ENCODE measurements at regions not wholly inside any gene's neighbourhood (a gene's known extent, or its start where the extent isn't known, plus 50 kb on each side); places are given as distances from the start of the nearest gene placed in this dataset.
A peak's percentile ranks its signal among the peaks of the same experiment; 100 is the strongest.

DNA sequence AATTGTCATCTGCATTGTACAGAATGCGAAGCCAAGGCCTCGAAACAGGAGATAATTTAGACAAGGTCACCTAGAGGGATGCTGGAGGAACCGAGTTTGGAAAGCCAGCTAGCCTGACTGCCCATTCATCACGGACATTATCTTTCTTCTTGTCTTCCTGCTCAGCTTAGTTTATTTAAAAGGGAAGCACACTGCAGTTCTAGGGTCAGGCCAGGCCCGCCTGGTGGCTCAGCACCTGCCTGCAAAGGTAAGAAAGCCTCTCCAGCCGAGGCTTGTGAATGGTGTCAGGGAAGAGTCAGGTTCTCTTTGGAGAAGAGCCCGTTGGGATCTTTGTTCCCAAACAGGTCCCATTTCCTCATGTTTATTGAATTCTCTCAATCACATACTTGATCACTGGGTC, 246.5 kb downstream of the BLID start:
- H3K36me3 ChIP-seq (replicated peaks in 1 of 2; ENCODE audit: control insufficient read depth in 1 of 2, insufficient read depth in 2 of 2, low read length in 2 of 2) = no peaks in the 10 kb centered on the region
- no peaks in the 10 kb centered on the region for H4K20me1 ChIP-seq (ENCODE audit: insufficient read depth, low read length)
- H3K27me3 ChIP-seq (ENCODE audit: control insufficient read depth in 1 of 2, insufficient read depth in 2 of 2, low read length in 2 of 2) = no peaks in the 10 kb centered on the region
- H2AFZ ChIP-seq (ENCODE audit: low read length) = no peak overlapping the region
- ATAC-seq (peak; percentile 35; the same call in 1 of the 3 replicates), FAIRE-seq (no peak), DNase-seq (ENCODE audit: low spot score) (no peak)
- BruUV-seq (replicated peaks) = no TSS peak
- in situ Hi-C loops (cut with HindIII; ENCODE audit: extremely low pct_ligation_motif_present, low pct_unique_long_range_greater_than_20kb) (no loop called here), intact Hi-C loops (cut with micrococcal nuclease; ENCODE audit: unreplicated experiment) (no loop called here)
- H3K9me3 ChIP-seq (ENCODE audit: low read length) = no peaks in the 10 kb centered on the region
- H3K79me2 ChIP-seq (ENCODE audit: insufficient read depth, low read length) = no peaks in the 10 kb centered on the region
- POLR2A ChIA-PET = no interaction called here
- H3K4me2 ChIP-seq (ENCODE audit: low read depth, low read length) = peak overlapping the region; percentile 52
- no peak for TF ChIP-seq SIX1 (CRISPR knock-in tag; IDR thresholded peaks at IDR 0.05; ENCODE audit: borderline replicate concordance)
- TF ChIP-seq ZFP90 (CRISPR knock-in tag; IDR thresholded peaks at IDR 0.05; ENCODE audit: borderline replicate concordance) = no peak
- TF ChIP-seq, protein P1, sequence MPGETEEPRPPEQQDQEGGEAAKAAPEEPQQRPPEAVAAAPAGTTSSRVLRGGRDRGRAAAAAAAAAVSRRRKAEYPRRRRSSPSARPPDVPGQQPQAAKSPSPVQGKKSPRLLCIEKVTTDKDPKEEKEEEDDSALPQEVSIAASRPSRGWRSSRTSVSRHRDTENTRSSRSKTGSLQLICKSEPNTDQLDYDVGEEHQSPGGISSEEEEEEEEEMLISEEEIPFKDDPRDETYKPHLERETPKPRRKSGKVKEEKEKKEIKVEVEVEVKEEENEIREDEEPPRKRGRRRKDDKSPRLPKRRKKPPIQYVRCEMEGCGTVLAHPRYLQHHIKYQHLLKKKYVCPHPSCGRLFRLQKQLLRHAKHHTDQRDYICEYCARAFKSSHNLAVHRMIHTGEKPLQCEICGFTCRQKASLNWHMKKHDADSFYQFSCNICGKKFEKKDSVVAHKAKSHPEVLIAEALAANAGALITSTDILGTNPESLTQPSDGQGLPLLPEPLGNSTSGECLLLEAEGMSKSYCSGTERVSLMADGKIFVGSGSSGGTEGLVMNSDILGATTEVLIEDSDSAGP (CRISPR knock-in tag; IDR thresholded peaks at IDR 0.05; ENCODE audit: borderline replicate concordance) = no peak
- TF ChIP-seq KMT2B (CRISPR knock-in tag; IDR thresholded peaks at IDR 0.05) = no peak
- TF ChIP-seq HDAC6 (IDR thresholded peaks at IDR 0.05; ENCODE audit: low read depth, low read length) = no peak
- TF ChIP-seq POLR2AphosphoS5 (IDR thresholded peaks at IDR 0.05; ENCODE audit: low read depth, low read length) = no peak
- TF ChIP-seq RBFOX2 (IDR thresholded peaks at IDR 0.05; ENCODE audit: low read depth, low read length) = no peak
- TF ChIP-seq MED1 (CRISPR knock-in tag; IDR thresholded peaks at IDR 0.05) = no peak
- no peak for TF ChIP-seq EP300 (IDR thresholded peaks at IDR 0.05; ENCODE audit: low read depth in 2 of 2, low read length in 2 of 2)
- TF ChIP-seq EP300 (CRISPR knock-in tag; IDR thresholded peaks at IDR 0.05; ENCODE audit: borderline replicate concordance) = no peak
- TF ChIP-seq, protein P2, sequence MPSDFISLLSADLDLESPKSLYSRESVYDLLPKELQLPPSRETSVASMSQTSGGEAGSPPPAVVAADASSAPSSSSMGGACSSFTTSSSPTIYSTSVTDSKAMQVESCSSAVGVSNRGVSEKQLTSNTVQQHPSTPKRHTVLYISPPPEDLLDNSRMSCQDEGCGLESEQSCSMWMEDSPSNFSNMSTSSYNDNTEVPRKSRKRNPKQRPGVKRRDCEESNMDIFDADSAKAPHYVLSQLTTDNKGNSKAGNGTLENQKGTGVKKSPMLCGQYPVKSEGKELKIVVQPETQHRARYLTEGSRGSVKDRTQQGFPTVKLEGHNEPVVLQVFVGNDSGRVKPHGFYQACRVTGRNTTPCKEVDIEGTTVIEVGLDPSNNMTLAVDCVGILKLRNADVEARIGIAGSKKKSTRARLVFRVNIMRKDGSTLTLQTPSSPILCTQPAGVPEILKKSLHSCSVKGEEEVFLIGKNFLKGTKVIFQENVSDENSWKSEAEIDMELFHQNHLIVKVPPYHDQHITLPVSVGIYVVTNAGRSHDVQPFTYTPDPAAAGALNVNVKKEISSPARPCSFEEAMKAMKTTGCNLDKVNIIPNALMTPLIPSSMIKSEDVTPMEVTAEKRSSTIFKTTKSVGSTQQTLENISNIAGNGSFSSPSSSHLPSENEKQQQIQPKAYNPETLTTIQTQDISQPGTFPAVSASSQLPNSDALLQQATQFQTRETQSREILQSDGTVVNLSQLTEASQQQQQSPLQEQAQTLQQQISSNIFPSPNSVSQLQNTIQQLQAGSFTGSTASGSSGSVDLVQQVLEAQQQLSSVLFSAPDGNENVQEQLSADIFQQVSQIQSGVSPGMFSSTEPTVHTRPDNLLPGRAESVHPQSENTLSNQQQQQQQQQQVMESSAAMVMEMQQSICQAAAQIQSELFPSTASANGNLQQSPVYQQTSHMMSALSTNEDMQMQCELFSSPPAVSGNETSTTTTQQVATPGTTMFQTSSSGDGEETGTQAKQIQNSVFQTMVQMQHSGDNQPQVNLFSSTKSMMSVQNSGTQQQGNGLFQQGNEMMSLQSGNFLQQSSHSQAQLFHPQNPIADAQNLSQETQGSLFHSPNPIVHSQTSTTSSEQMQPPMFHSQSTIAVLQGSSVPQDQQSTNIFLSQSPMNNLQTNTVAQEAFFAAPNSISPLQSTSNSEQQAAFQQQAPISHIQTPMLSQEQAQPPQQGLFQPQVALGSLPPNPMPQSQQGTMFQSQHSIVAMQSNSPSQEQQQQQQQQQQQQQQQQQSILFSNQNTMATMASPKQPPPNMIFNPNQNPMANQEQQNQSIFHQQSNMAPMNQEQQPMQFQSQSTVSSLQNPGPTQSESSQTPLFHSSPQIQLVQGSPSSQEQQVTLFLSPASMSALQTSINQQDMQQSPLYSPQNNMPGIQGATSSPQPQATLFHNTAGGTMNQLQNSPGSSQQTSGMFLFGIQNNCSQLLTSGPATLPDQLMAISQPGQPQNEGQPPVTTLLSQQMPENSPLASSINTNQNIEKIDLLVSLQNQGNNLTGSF (CRISPR knock-in tag; IDR thresholded peaks at IDR 0.05) = no peak
- CTCF ChIA-PET (ENCODE audit: low intra/inter-chr PET ratio, low total read pairs) = no interaction called here
- no peak overlapping the region for H3K27ac ChIP-seq (ENCODE audit: extremely low read length, insufficient read depth, low read length)
- H3K4me1 ChIP-seq (ENCODE audit: insufficient read depth, low read length) = peaks cover 14% of the 10 kb centered on the region
- 24% methylated on average over 7 of the region's 7 CpGs for WGBS (ENCODE audit: low lambda C conversion rate)
- H3K4me3 ChIP-seq (replicated peaks in 1 of 3; ENCODE audit: insufficient read depth in 1 of 3, low read depth in 2 of 3, low read length in 3 of 3) = no peak overlapping the region
- H3K9ac ChIP-seq (ENCODE audit: insufficient read depth, low read depth, low read length) = 0 out of 2 replicates have a peak overlapping the region, but pooled peaks have one; percentile 7

Data from HepG2 (cell line).